Left ventricle myocardium superior (tissue), 1 donor: ENCODE measurements at regions not wholly inside any gene's neighbourhood (a gene's known extent, or its start where the extent isn't known, plus 50 kb on each side); places are given as distances from the start of the nearest gene placed in this dataset. TPM values are rescaled to one million over a fixed set of nuclear protein-coding genes. Genes with fewer than 3 reads are reported as not detected.

ENCODE experiments used
- ATAC-seq: fragments of 200-7000 bp; cut with Tn5 transposase; one replicate; pipeline ENCODE4 v1.9.1; 2020; ENCODE audit warnings: mild to moderate bottlenecking, moderate library complexity
- DNase-seq: peaks from one replicate; pipeline ENCODE4 v3.0.0-alpha.2; 2020
- intact Hi-C: fragments of 100-400 bp; cut with micrococcal nuclease; formaldehyde crosslinking; loops from one replicate; pipeline ENCODE4 v1.11.0; 2022
- microRNA-seq: library from miRNA; unstranded; fragments of <30 nt; microRNA quantifications from one replicate; pipeline ENCODE4 v1.2.0, GENCODE V29; 2020; ENCODE audit warnings: borderline number of aligned reads
- donor health status: DM: no; HTN: yes; CAD: no; lungs with severe emphysema.

DNA sequence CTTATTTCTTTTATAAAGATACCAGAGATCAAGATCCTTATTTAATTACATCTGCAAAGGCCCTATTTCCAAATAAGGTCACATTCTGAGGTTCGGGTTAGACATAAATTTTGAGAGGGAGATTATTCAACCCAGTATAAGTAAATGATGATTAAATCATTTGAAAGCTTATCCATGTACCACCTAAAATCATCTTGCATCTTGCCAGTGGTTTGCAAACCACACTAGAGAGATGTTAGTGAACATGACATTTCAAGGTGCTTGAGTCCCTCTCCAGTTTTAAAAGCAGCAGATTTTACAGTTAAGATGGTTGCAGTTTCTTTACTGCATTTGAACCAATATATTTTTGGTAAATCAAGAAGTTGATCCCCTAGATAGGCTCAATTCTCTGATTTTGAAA, 49.9 kb upstream of the TMPO start:
- ATAC-seq, result no peak
- no peak for DNase-seq
- intact Hi-C loops, result no loop called here

Small RNAs in the stretch of these regions (microRNA-seq; reads per million reads assigned to microRNA genes)
- not detected for gene MIR4303
- gene MIR4495, result not detected
